Heart left ventricle (tissue), 16 donors: ENCODE measurements at regions not wholly inside any gene's neighbourhood (a gene's known extent, or its start where the extent isn't known, plus 50 kb on each side); places are given as distances from the start of the nearest gene placed in this dataset.

Experiments used
- ATAC-seq, 4 donors: fragments of 200-7000 bp; cut with Tn5 transposase; one replicate each; pipeline ENCODE4 v1.9.1; 2020 to 2022; ENCODE audit warnings: moderate library complexity in 4 of 4, mild to moderate bottlenecking in 3 of 4, moderate number of reproducible peaks in 1 of 4
- DNase-seq, 5 donors: peaks; one replicate each; pipeline ENCODE4 v3.0.0-alpha.2; 2020
- H3K27ac ChIP-seq, 12 donors: fragments of 200-600 bp; sonication (generic) in 4 of 12; one replicate each; pipeline versions ENCODE4 v1.5.0 to v1.8.0; 2016 to 2022; ENCODE audit warnings: mild to moderate bottlenecking in 2 of 12
- H3K27me3 ChIP-seq, 9 donors: fragments of 200-600 bp; sonication (generic) in 2 of 9; one replicate each; pipeline versions ENCODE4 v1.5.1 to v1.8.0; 2016 to 2022; ENCODE audit warnings: mild to moderate bottlenecking in 3 of 9
- H3K36me3 ChIP-seq, 9 donors: fragments of 200-600 bp; sonication (generic) in 2 of 9; one replicate each; pipeline versions ENCODE4 v1.5.0 to v1.8.0; 2018 to 2022; ENCODE audit warnings: mild to moderate bottlenecking in 2 of 9
- H3K4me1 ChIP-seq, 12 donors: fragments of 200-600 bp; sonication (generic) in 4 of 12; one replicate each; pipeline versions ENCODE4 v1.5.0 to v1.8.0; 2016 to 2022; ENCODE audit warnings: mild to moderate bottlenecking in 3 of 12
- H3K4me3 ChIP-seq, 12 donors: fragments of 200-600 bp; sonication (generic) in 4 of 12; one replicate each; pipeline versions ENCODE4 v1.5.0 to v1.8.0; 2017 to 2022; ENCODE audit warnings: mild to moderate bottlenecking in 9 of 12, moderate library complexity in 4 of 12
- H3K9me3 ChIP-seq, 12 donors: fragments of 200-600 bp; sonication (generic) in 4 of 12; one replicate each; pipeline versions ENCODE4 v1.5.0 to v1.8.0; 2016 to 2022; ENCODE audit warnings: mild to moderate bottlenecking in 1 of 12
- CTCF ChIP-seq, 12 donors: fragments of 200-600 bp; sonication (generic) in 4 of 12; IDR thresholded peaks; one replicate each; pipeline versions ENCODE4 v1.5.0 to v1.8.0; 2018 to 2022; ENCODE audit warnings: antibody characterized with exemption in 12 of 12, mild to moderate bottlenecking in 5 of 12
- POLR2A ChIP-seq, 2 donors: fragments of 450-650 bp; IDR thresholded peaks; one replicate each; pipeline ENCODE4 v1.6.1; 2017; ENCODE audit warnings: antibody characterized with exemption in 2 of 2, mild to moderate bottlenecking in 2 of 2, moderate library complexity in 2 of 2
- WGBS, 4 donors: extraction: QIAGEN DNeasy Blood & Tissue Kit in 2 of 4; methylation state at CpG; one replicate each; pipeline versions ENCODE4 v1.1.5 to v1.1.7; 2013 to 2018; 5-methylcytosine and 5-hydroxymethylcytosine counted together
- intact Hi-C, 10 donors: fragments of 100-400 bp; cut with DNase I; formaldehyde crosslinking; loops; one replicate each; pipeline versions ENCODE4 v1.11.1 to v1.14.2; 2022
- donor health status: ischemic (EF 13 %, LVEDD 7.1; RV severe dilation, severe dysfunction).
- donor health status: healthy with polysubstance abuse.
- donor health status: DM: no; HTN: yes; CAD: no.
- donor health status: DM: no; HTN: no; CAD: no.
- donor health status: ischemic (EF 25% LVEDD 6.9; RV normal size, moderate dysfunction).
- donor health status: ischemic (EF 25% LVEDD 5.7; RV mildly dilated, moderate dysfunction).
- donor health status: healthy.
- donor health status: DM: yes; HTN: yes; CAD: no.
- donor health status: ischemic (EF 35%, LVEDD 5.7; RV mildly dilated, moderate dysfunction).
- donor health status: nonischemic (EF 11% LVEDD 7.7; RV severe dilation, severe dysfunction).
- donor health status: DM: yes; HTN: yes; CAD: no.
- donor health status: PGD.
- donor health status: ischemic (EF 29% LVEDD 5.4; RV normal size, mild dysfunction).
- donor health status: nonischemic (EF 23%, LVEDD 6.1; RV moderate dilation, normal function).

GRCh38 chr1:221823149-221823548 lies 81.3 kb upstream of the DUSP10 start:
- Histone ChIP-seq H3K36me3 (no peaks in the 10 kb centered on the region), H3K4me1 (peaks cover 0 to 16% (median 5%) of the 10 kb centered on the region in 12 donors), H3K27me3 (no peaks in the 10 kb centered on the region), H3K4me3 (no peak overlapping the region), H3K9me3 (peaks cover 0 to 15% (median 0%) of the 10 kb centered on the region in 12 donors), H3K27ac (no peak overlapping the region)
- no peak for ATAC-seq
- 85 to 91% (median 89%) methylated on average over 4 of the region's 4 CpGs for WGBS, 4 donors
- intact Hi-C loops = no loop called here
- no peak for TF ChIP-seq POLR2A (IDR thresholded peaks at IDR 0.05)
- TF ChIP-seq CTCF (IDR thresholded peaks at IDR 0.05) = no peak
- DNase-seq = no peak

GRCh38 chr1:221822591-221822990 lies 80.7 kb upstream of the DUSP10 start:
- no peaks in the 10 kb centered on the region for H3K27me3 ChIP-seq
- TF ChIP-seq POLR2A (IDR thresholded peaks at IDR 0.05) (no peak), CTCF (IDR thresholded peaks at IDR 0.05) (no peak)
- H3K4me3 ChIP-seq = no peak overlapping the region
- H3K9me3 ChIP-seq = peaks cover 0 to 15% (median 0%) of the 10 kb centered on the region in 12 donors
- ATAC-seq = no peak
- no peak for DNase-seq
- 26 to 51% (median 43%) methylated on average over 3 of the region's 3 CpGs for WGBS, 4 donors
- no peaks in the 10 kb centered on the region for H3K36me3 ChIP-seq
- intact Hi-C loops = no loop called here
- peaks cover 0 to 16% (median 5%) of the 10 kb centered on the region in 12 donors for H3K4me1 ChIP-seq
- H3K27ac ChIP-seq = no peak overlapping the region

- 61 to 82% (median 67%) methylated on average over 3 of the region's 3 CpGs for WGBS, 4 donors
- DNase-seq (no peak), ATAC-seq (no peak)
- H3K4me3 ChIP-seq = no peak overlapping the region
- no peaks in the 10 kb centered on the region for H3K36me3 ChIP-seq
- H3K27me3 ChIP-seq = no peaks in the 10 kb centered on the region
- no peak for TF ChIP-seq CTCF (IDR thresholded peaks at IDR 0.05)
- no peak for TF ChIP-seq POLR2A (IDR thresholded peaks at IDR 0.05)
- peaks cover 0 to 15% (median 0%) of the 10 kb centered on the region in 12 donors for H3K9me3 ChIP-seq
- intact Hi-C loops = no loop called here
- H3K4me1 ChIP-seq = peaks cover 0 to 2% (median 0%) of the 10 kb centered on the region in 12 donors
- no peak overlapping the region for H3K27ac ChIP-seq
These were observed 75.0 kb upstream of the DUSP10 start for GRCh38 chr1:221816899-221817298.

- Histone ChIP-seq H3K36me3 (no peaks in the 10 kb centered on the region), H3K4me3 (no peak overlapping the region), H3K4me1 (no peaks in the 10 kb centered on the region), H3K27me3 (no peaks in the 10 kb centered on the region), H3K9me3 (peaks cover 0 to 15% (median 0%) of the 10 kb centered on the region in 12 donors), H3K27ac (no peak overlapping the region)
- DNase-seq = no peak
- TF ChIP-seq POLR2A (IDR thresholded peaks at IDR 0.05) (no peak), CTCF (IDR thresholded peaks at IDR 0.05) (no peak)
- WGBS, 4 donors = 77 to 90% (median 87%) methylated on average over 1 of the region's 1 CpG
- no peak for ATAC-seq
- intact Hi-C loops = no loop called here
These were observed 73.8 kb upstream of the DUSP10 start for GRCh38 chr1:221815660-221816059.
